ENCODE measurements at regions not wholly inside any gene's neighbourhood (a gene's known extent, or its start where the extent isn't known, plus 50 kb on each side); places are given as distances from the start of the nearest gene placed in this dataset.

- TF ChIP-seq CTCF (IDR thresholded peaks at IDR 0.05; ENCODE audit: low read depth, low read length), result no peak
- H3K27ac ChIP-seq, result no peak overlapping the region
- no peak overlapping the region for H3K4me3 ChIP-seq
- DNase-seq (ENCODE audit: low read depth in 1 of 2, low spot score in 1 of 2), result no peak
- no peaks in the 10 kb centered on the region for H3K4me1 ChIP-seq (ENCODE audit: low read depth)
- no peaks in the 10 kb centered on the region for H3K27me3 ChIP-seq
- H3K9me3 ChIP-seq (ENCODE audit: low read depth), result no peaks in the 10 kb centered on the region
- no peaks in the 10 kb centered on the region for H3K36me3 ChIP-seq
These were observed 472.1 kb downstream of the NLGN4X start for GRCh38 chrX:5756616-5757015.

- Histone ChIP-seq H3K4me1 (ENCODE audit: low read depth) (no peaks in the 10 kb centered on the region), H3K27ac (no peak overlapping the region), H3K4me3 (no peak overlapping the region), H3K36me3 (no peaks in the 10 kb centered on the region), H3K27me3 (no peaks in the 10 kb centered on the region), H3K9me3 (ENCODE audit: low read depth) (no peaks in the 10 kb centered on the region)
- TF ChIP-seq CTCF (IDR thresholded peaks at IDR 0.05; ENCODE audit: low read depth, low read length), result no peak
- no peak for DNase-seq (ENCODE audit: low read depth in 1 of 2, low spot score in 1 of 2)
These were observed 475.4 kb downstream of the NLGN4X start for GRCh38 chrX:5753291-5753690.

DNA sequence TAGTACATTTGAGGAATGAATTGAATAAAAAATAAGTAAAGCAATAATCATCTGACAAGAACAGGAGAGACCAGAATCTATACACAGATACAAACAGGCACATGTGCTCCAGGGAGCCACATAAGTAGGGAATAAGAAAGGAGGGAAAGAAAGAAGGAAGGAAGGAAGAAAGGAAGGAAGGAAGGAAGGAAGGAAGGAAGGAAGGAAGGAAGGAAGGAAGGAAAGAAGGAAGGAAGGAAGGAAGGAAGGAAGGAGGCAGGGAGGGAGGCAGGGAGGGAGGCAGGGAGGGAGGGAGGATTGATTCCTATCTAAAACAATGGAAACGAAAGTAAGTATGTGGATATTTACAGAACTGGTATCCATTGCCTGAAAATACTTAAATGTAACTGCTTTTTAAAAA lies 475.8 kb downstream of the NLGN4X start:
- H3K4me3 ChIP-seq, result no peak overlapping the region
- H3K36me3 ChIP-seq, result no peaks in the 10 kb centered on the region
- H3K9me3 ChIP-seq (ENCODE audit: low read depth), result no peaks in the 10 kb centered on the region
- TF ChIP-seq CTCF (IDR thresholded peaks at IDR 0.05; ENCODE audit: low read depth, low read length), result no peak
- no peak overlapping the region for H3K27ac ChIP-seq
- no peaks in the 10 kb centered on the region for H3K27me3 ChIP-seq
- no peak for DNase-seq (ENCODE audit: low read depth in 1 of 2, low spot score in 1 of 2)
- no peaks in the 10 kb centered on the region for H3K4me1 ChIP-seq (ENCODE audit: low read depth)

DNA sequence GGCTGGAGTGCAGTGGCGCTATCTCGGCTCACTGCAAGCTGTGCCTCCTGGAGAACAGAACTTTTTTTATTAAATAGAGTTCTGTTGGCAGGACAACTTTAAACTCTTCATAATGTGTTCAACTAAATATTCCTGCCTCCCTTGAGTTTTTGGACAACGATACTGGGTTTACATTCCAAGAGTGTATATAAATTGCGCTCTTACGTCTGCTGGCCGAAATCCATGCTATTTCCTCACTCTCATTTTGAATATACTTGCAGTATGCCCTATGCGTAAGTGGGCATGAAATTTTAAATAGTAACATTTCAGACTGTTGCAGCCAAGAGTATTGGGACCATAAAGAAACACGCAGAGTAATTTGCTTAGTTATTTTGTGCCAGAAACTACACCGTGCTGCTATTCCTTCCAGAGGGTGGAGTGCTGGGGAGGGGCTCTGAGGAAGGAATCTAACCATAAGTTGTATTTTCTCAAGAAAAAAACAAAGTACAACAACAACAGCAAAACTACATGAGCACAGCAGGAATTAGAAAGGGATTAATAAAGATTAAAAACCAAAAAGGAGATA lies 480.0 kb downstream of the NLGN4X start:
- DNase-seq (ENCODE audit: low read depth in 1 of 2, low spot score in 1 of 2), result no peak
- no peak overlapping the region for H3K4me3 ChIP-seq
- no peaks in the 10 kb centered on the region for H3K9me3 ChIP-seq (ENCODE audit: low read depth)
- H3K27ac ChIP-seq, result no peak overlapping the region
- H3K27me3 ChIP-seq, result no peaks in the 10 kb centered on the region
- no peaks in the 10 kb centered on the region for H3K4me1 ChIP-seq (ENCODE audit: low read depth)
- H3K36me3 ChIP-seq, result no peaks in the 10 kb centered on the region
- no peak for TF ChIP-seq CTCF (IDR thresholded peaks at IDR 0.05; ENCODE audit: low read depth, low read length)

GRCh38 chrX:5746231-5746630 lies 482.4 kb downstream of the NLGN4X start:
- DNase-seq (ENCODE audit: low read depth in 1 of 2, low spot score in 1 of 2), result no peak
- Histone ChIP-seq H3K27me3 (no peaks in the 10 kb centered on the region), H3K27ac (no peak overlapping the region), H3K36me3 (no peaks in the 10 kb centered on the region), H3K4me3 (no peak overlapping the region), H3K4me1 (ENCODE audit: low read depth) (no peaks in the 10 kb centered on the region), H3K9me3 (ENCODE audit: low read depth) (no peaks in the 10 kb centered on the region)
- TF ChIP-seq CTCF (IDR thresholded peaks at IDR 0.05; ENCODE audit: low read depth, low read length), result no peak

GRCh38 chrX:5733501-5733900 lies 495.2 kb downstream of the NLGN4X start:
- DNase-seq (ENCODE audit: low read depth in 1 of 2, low spot score in 1 of 2), result no peak
- TF ChIP-seq CTCF (IDR thresholded peaks at IDR 0.05; ENCODE audit: low read depth, low read length), result no peak
- H3K9me3 ChIP-seq (ENCODE audit: low read depth), result no peaks in the 10 kb centered on the region

More at GRCh38 chrX:5733501-5733900, 495.2 kb downstream of the NLGN4X start:
- H3K36me3 ChIP-seq, result no peaks in the 10 kb centered on the region
- no peaks in the 10 kb centered on the region for H3K27me3 ChIP-seq
- H3K27ac ChIP-seq, result no peak overlapping the region
- no peaks in the 10 kb centered on the region for H3K4me1 ChIP-seq (ENCODE audit: low read depth)
- H3K4me3 ChIP-seq, result no peak overlapping the region

Measured in cardiac muscle cell (in vitro differentiated cells and primary cell).